ENCODE measurements at regions not wholly inside any gene's neighbourhood (a gene's known extent, or its start where the extent isn't known, plus 50 kb on each side); places are given as distances from the start of the nearest gene placed in this dataset.

GRCh38 chr4:59063015-59063720 is 1953.0 kb upstream of the IGFBP7 start:
- no peak for TF ChIP-seq CTCF (conservative IDR thresholded peaks at IDR 0.05; ENCODE audit: low read depth, low read length)
- no peak for TF ChIP-seq EZH2 (IDR thresholded peaks at IDR 0.05; ENCODE audit: low read length, unreplicated experiment)

Data from PC-3 (cell line).